GM12891 (cell line): ENCODE measurements at regions not wholly inside any gene's neighbourhood (a gene's known extent, or its start where the extent isn't known, plus 50 kb on each side); places are given as distances from the start of the nearest gene placed in this dataset.

Source experiments
- DNase-seq: peaks from one replicate; pipeline ENCODE4 v3.0.0; 2011; ENCODE audit warnings: low spot score; ENCODE audit not compliant: insufficient read length
- FAIRE-seq: peaks from 2 replicates; lab custom pipeline; 2011; peaks lifted over from hg19 to GRCh38; lab: Jason Lieb, UNC
- PAX5 ChIP-seq: IDR thresholded peaks from 2 replicates; pipeline ENCODE4 v1.6.1; 2011; ENCODE audit warnings: low read length, moderate library complexity, mild to moderate bottlenecking; ENCODE audit not compliant: insufficient read depth, severe bottlenecking
- POLR2A ChIP-seq: IDR thresholded peaks from 2 replicates; pipeline ENCODE4 v1.6.1; 2011; ENCODE audit warnings: low read depth, low read length, control low read depth
- POLR2AphosphoS5 ChIP-seq: IDR thresholded peaks from 2 replicates; pipeline ENCODE4 v1.6.1; 2011; ENCODE audit warnings: low read depth, low read length, control low read depth
- POU2F2 ChIP-seq: IDR thresholded peaks from 2 replicates; pipeline ENCODE4 v1.6.1; 2011; ENCODE audit warnings: low read depth, mild to moderate bottlenecking, control low read depth, low read length, moderate library complexity
- SPI1 ChIP-seq: IDR thresholded peaks from 2 replicates; pipeline ENCODE4 v1.6.1; 2011; ENCODE audit warnings: low read depth, low read length, control low read depth
- TAF1 ChIP-seq: IDR thresholded peaks from 2 replicates; pipeline ENCODE4 v1.6.1; 2011; ENCODE audit warnings: low read depth, low read length, control low read depth

GRCh38 chr6:106856227-106856874 is 118.2 kb downstream of the CD24 start:
- TF ChIP-seq POLR2A: no peak
- no peak for TF ChIP-seq TAF1
- no peak for TF ChIP-seq SPI1
- no peak for TF ChIP-seq PAX5
- TF ChIP-seq POLR2AphosphoS5: no peak
- TF ChIP-seq POU2F2: no peak
- DNase-seq (no peak), FAIRE-seq (no peak)

GRCh38 chr6:106855117-106855516 is 119.4 kb downstream of the CD24 start:
- no peak for FAIRE-seq
- no peak for DNase-seq
- no peak for TF ChIP-seq TAF1
- no peak for TF ChIP-seq POLR2AphosphoS5
- no peak for TF ChIP-seq PAX5
- no peak for TF ChIP-seq POLR2A
- TF ChIP-seq SPI1: no peak
- TF ChIP-seq POU2F2: no peak

- DNase-seq: no peak
- TF ChIP-seq POU2F2: no peak
- TF ChIP-seq SPI1: peak; percentile 92
- FAIRE-seq: peak; percentile 62
These were observed 124.7 kb downstream of the CD24 start for GRCh38 chr6:106849676-106850332.

- DNase-seq: no peak
- peak; percentile 59 for FAIRE-seq
- TF ChIP-seq PAX5: no peak
- no peak for TF ChIP-seq POLR2A
- no peak for TF ChIP-seq POLR2AphosphoS5
- no peak for TF ChIP-seq POU2F2
- no peak for TF ChIP-seq TAF1
- no peak for TF ChIP-seq SPI1
These were observed 125.4 kb downstream of the CD24 start for GRCh38 chr6:106849120-106849519.

- no peak for FAIRE-seq
- TF ChIP-seq POU2F2 (no peak), SPI1 (peak; percentile 97)
- no peak for DNase-seq
These were observed 127.4 kb downstream of the CD24 start for GRCh38 chr6:106847116-106847515.

GRCh38 chr6:106844930-106845329 is 129.6 kb downstream of the CD24 start:
- no peak for DNase-seq
- FAIRE-seq: peak; percentile 77
- TF ChIP-seq PAX5 (no peak), POU2F2 (no peak), POLR2AphosphoS5 (no peak), TAF1 (no peak), POLR2A (no peak), SPI1 (0 out of 2 replicates have a peak, but pooled peaks have one; percentile 18)

- FAIRE-seq: no peak
These were observed 141.6 kb downstream of the CD24 start for GRCh38 chr6:106832766-106833510.

GRCh38 chr6:106830930-106831329 is 143.6 kb downstream of the CD24 start:
- FAIRE-seq (no peak), DNase-seq (no peak)
- no peak for TF ChIP-seq POLR2AphosphoS5
- TF ChIP-seq PAX5: no peak
- TF ChIP-seq POU2F2: no peak
- no peak for TF ChIP-seq SPI1
- TF ChIP-seq POLR2A: no peak
- no peak for TF ChIP-seq TAF1

More at GRCh38 chr6:106832766-106833510, 141.6 kb downstream of the CD24 start:
- no peak for TF ChIP-seq POU2F2
- no peak for TF ChIP-seq PAX5
- no peak for TF ChIP-seq SPI1
- TF ChIP-seq TAF1: no peak
- no peak for TF ChIP-seq POLR2A
- no peak for TF ChIP-seq POLR2AphosphoS5
- no peak for DNase-seq

GRCh38 chr6:106829451-106829850 is 145.1 kb downstream of the CD24 start:
- DNase-seq (no peak), FAIRE-seq (no peak)
- TF ChIP-seq SPI1: no peak
- TF ChIP-seq POLR2A: no peak
- TF ChIP-seq PAX5: no peak
- no peak for TF ChIP-seq TAF1
- no peak for TF ChIP-seq POU2F2
- TF ChIP-seq POLR2AphosphoS5: no peak
